ENCODE measurements at regions not wholly inside any gene's neighbourhood (a gene's known extent, or its start where the extent isn't known, plus 50 kb on each side); places are given as distances from the start of the nearest gene placed in this dataset.

DNA sequence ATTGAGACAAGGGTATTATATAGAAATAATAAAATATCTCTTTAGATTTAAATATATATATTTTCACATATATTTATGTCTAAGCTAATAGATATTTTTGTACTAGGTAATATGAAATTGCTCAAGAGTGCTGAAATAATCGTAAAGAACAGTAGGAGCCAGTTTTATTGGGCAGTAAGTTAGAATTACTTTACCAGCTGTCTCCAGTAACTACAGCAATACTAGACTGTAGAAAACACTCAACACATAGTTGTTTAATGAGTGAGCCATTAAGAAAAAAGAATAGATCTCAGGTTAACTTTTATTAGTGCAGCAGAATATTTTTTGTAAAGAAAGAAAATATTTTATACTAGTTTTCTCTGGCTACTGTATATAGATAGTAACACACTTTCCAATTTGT, 715.2 kb downstream of the TRIML1 start:
- DNase-seq, result peak; percentile 11

DNA sequence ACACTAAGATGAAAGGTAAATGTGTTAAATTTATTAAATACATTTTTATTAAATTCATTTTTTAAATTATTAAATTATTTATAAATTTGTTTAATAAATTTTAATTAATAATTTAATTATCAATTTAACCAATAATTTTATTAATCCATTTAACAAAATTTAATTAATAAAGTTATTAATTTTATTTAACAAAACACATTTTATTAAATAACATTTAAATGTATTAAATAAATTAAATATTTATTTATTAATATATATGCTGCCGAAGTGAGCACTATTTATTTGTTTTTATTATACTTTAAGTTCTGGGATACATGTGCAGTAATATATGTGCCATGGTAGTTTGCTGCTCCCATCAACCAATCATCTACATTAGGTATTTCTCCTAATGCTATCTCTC, 719.5 kb downstream of the TRIML1 start:
- no peak for DNase-seq

DNA sequence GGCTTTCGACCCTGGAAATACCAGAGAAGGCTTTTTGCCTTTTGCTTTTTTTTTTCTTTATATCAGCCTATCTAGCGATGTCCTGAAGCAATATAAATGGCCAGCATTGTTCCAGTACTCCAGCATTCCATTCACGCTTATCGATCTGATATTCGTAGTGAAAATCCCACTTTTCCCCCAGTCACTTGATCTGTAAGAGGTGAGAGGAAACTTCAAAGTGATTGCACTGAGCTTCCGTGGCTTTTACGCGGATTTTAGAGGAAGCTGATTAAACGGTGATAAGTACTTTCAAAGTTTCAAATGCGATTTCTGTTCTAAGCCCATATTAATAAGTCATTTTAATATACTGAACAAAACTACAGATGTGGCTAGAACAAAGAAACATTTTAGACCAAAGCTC, 725.5 kb downstream of the TRIML1 start:
- DNase-seq, result no peak

DNA sequence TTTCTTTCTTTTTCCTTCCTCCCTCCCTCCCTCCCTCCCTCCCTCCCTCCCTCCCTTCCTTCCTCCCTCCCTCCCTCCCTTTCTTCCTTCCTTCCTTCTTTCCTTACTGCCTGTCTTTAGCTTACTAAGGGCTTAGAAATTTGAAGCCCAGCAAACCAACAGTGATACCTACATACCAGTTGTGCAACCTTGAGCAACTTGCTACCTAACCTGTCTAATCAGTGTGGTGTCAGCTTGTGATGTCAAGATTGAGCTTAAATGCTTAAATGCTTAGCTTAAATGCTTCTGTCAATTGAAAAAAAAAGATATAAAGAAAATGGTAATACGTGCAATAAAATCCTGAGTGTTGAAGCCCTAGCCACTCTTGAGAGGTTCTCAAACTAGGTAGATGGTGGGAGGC, 728.6 kb downstream of the TRIML1 start:
- no peak for DNase-seq

DNA sequence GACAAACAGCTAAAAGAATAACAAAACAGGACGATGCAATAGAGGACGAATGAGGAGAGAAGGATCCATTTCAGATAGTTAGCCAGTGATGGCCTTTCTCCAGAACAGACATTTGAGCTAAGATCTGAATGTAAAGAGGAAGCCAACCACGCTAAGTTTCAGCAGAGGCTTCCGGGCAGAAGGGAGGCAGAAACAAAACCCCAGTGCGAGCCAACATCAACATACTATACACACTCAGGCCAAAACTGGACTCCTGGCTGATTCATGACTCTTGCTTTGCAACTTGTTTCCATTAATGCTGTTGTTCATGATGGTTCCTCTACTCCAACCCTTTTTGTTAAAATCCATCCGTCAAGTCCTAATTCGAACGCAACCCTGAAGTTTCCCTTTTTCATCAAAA, 730.3 kb downstream of the TRIML1 start:
- peak; percentile 26 for DNase-seq

DNA sequence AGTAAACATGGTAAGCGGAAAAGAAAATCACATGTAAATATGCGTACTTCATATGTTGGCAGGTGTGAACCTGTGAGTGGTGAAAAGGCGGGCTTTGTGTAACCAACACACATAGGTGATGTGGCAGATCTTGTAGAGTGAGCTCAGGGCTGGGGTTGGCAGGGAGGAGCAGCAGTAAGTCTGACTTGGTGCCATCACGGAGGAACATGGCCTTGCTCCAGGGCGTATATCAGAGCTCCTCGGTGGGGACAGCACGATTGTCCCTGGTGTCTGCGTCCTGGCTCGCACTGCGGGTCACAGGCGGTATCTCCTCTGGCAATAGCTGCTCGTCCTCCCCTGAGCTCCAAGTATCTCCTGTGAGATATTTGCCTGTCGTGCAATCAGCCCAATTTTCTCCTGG, 733.6 kb downstream of the TRIML1 start:
- no peak for DNase-seq

DNA sequence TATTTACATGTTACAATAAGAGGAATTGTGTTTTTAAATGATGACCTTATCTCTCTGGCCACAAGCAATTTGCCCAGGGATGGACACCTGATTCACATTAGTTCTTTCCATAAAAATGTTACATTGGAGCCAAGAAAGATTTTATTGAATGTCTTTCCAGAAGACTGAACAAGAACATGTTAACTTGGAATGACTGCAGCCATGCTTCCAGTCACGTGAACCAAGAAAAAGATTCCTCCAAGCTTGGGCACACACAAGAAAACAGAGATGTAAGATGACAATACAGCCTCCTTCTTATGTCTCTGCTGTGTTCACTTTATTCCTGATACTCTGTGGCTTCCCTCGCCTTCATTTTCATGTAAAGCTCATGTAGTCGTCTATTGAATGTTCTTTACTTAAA, 737.6 kb downstream of the TRIML1 start:
- DNase-seq, result no peak

DNA sequence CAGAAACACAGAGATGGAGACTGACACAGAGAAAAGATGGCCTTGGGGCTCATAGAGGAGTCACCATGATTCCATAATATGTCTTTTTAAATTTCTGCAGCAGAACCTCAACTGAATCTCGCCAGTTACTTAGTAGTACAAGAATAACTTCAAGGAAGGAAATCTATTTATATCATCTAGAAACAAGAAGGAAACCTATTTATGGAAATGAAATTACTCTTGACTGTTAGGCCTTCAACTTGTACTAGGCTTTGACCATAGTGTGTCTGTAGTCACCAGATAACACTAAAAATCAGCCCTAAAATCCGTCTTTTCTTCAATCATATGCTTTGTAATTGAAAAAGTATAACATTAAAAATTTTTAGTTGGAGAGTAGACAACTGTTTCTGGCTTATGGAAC, 740.4 kb downstream of the TRIML1 start:
- DNase-seq, result no peak

DNA sequence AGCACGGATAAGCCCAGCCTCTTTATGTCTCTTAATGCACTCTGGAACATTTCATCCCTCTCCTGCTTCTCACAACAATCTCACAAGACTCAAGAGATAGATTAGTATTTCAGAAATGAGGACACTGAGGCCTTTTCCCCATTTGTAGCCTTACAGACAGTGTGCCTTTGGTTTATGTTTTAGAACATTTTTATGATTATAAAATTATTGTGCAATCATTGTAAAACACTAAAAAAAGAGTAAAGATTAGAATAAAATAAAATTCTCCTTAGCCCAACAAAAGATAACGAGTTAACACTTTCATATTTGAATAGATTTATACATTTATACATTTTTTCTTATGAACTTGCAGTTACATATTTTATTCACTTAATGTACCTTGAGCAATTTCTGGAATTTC, 748.7 kb downstream of the TRIML1 start:
- no peak for DNase-seq

DNA sequence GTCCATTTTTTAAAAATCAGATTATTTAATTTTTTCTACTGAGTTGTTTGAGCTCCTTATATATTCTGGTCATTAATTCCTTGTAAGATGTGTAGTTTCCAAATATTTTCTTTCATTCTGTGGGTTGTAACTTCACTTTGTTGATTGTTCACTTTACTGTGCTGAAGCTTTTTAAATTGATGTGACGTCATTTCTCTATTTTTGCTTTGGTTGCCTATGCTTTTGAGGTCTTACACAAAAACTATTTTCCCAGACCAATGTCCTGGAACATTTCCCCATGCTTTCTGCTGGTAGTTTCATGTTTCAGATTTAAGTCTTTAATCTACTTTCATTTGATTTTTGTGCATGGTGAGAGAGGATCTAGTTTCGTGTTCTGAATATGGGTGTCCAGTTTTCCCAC, 753.6 kb downstream of the TRIML1 start:
- DNase-seq, result no peak

DNA sequence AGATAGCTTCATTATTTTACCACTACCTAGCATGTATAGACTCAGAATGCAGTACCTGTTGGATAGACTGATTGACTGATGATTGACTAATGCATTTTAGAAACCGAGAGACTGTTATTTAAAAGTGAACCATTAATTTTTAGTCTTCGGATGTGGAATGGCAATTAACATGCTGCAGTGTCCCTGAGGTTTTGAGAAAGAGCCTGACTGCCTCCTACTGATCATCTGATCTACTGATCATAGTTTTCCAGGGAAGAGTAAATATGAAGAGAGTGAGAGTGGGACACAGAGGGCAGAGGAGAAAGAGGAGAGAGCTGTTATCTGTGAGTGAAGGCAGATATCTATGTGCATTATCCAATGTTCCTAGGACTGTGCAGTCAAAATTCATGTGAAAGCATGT, 764.7 kb downstream of the TRIML1 start:
- no peak for DNase-seq

DNA sequence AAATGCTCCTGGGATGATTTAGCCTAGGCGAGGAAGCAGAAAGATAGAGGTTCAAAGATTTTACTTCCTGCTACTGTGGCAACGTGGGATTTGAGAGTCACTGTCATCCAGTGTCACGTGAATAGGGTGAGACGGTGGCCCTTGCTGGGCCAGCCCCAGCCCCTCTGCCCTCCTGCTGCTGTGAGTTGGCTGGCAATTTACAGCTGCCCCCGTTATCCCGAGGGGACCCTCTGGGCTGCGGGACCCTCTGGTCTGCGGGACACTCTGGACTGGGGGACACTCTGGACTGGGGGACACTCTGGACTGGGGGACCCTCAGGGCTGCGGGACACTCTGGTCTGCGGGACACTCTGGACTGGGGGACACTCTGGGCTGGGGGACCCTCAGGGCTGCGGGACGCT, 765.4 kb downstream of the TRIML1 start:
- DNase-seq, result no peak

DNA sequence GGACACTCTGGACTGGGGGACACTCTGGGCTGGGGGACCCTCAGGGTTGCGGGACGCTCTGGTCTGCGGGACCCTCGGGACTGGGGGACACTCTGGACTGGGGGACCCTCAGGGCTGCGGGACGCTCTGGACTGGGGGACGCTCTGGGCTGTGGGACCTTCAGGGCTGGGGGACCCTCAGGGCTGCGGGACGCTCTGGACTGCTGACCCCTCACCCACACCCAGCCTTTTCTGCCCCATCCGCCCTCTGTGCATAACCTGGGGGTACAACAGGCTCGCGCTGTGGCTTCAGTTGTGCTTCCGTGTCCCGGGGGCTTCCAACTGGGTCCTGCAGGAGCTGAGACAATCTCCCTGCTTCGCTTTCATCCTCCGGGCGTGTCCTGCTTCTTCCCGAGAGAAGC, 766.0 kb downstream of the TRIML1 start:
- DNase-seq, result no peak

DNA sequence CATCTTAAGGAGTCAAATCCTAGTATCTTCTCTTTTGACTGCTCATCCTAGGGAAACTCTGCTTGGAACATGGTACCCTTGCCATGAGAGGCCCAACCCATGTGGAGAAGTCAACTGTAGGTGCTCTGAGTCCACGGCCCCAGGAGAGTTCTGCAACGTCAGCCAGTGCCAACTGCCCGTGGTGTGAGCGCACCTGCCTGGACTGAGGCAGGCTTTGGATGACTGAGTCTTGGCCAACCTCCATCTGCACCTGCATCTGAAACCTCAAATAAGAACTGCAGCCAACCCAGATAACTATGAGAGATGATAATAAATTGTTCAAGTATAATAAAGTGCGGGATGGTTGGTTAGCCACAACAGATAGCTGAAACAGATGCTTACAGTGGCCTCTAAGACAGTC, 772.0 kb downstream of the TRIML1 start:
- no peak for DNase-seq

DNA sequence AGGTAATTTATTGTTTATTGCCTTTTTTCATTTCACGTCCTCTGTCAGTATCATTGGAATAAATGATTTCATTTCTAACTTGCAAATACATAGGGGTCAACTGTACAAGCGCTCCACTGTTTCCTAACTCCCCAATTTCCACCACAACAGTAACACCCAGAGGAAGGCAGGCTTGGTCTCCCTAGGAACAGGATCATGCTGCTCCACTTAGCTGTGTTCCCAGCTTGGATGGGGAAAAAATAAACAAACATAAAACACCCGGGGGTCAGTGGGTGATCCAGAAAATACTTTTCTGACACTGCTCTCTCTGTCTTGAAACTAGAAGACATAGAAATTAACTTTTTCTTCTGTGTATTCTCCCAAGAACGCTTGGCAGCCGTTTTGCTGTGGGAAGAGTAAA, 772.5 kb downstream of the TRIML1 start:
- no peak for DNase-seq

DNA sequence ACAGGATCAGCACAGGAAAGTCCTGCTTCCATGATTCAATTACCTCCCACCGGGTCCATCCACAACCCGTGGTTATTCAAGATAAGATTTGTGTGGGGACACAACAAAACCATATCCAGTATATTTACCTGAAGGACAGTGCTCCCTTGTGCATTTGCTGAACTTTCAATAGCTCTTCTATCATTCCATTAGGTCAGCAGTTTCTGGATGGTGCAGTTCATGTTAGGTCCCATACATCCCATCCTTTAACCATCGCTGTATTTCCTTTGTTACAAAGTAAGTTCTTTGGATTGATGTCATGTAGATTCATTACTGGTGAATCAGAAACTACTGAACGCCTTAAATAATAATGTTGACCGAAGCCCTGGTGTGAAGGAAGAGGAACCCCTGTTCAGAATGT, 775.9 kb downstream of the TRIML1 start:
- no peak for DNase-seq

DNA sequence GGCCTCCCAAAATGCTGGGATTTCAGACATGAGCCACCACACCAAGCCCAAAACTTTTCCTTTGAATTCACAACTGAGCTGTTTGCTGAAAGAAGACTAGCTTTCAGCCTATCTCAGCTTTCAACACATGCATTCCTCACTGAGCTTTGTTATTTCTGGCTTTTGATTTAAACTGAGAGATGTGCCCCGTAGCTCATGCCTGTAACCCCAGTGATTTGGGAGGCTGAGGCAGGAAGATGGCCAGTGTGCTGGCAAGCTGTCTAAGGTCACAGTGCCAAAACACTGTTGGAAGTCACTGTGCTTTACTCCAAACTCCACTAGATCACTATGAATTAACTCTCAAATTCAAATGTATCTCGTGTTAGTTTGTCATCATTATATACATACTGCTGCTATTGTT, 779.5 kb downstream of the TRIML1 start:
- DNase-seq, result no peak

DNA sequence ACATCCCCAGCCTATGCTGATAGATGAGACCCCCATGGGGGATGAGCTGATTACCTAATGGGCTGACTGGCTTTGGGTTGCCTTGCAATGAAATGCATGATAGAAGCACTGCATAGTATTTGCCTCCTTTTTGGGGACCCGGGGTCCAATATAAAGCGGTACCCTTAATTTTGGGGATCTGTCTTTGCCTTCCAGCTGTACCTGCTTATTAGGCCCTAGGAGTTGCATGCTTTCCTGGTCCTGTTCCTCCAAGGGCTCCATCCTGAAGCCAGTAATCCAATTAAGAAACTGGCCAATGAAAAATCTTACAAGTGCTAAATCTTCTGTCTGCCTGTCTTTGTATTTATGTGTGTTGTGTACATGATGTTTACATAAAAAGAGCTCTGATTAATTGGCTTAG, 791.6 kb downstream of the TRIML1 start:
- DNase-seq, result no peak

DNA sequence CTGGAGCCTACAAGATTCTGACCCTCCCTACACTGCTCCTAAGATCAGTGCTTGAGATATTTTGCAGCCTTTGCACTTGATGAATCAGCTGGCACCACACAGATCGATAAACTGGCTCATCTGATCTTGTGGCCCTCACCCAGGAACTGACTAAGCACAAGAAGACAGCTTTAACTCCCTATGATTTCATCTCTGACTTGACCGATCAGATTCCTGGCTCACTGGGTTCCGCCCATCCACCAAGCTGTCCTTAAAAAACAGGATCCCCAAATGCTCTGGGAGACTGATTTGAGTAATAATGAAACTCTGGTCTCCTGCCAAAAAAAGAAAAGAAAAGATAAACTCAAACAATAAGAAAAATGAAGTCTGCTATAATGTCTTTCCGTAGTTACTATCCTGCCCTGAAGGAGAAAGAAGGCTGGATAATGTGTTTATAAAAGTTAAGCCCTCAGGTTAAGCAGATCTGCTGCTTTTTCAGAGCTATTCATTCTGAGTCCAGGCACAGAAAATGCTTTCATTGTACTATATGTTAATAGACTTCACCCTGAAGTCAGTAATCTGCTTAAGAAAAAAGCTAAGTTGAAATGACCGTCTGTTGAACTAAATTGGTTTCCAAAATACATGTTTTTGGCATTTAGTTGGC, 795.2 kb downstream of the TRIML1 start:
- DNase-seq, result peak; percentile 41

DNA sequence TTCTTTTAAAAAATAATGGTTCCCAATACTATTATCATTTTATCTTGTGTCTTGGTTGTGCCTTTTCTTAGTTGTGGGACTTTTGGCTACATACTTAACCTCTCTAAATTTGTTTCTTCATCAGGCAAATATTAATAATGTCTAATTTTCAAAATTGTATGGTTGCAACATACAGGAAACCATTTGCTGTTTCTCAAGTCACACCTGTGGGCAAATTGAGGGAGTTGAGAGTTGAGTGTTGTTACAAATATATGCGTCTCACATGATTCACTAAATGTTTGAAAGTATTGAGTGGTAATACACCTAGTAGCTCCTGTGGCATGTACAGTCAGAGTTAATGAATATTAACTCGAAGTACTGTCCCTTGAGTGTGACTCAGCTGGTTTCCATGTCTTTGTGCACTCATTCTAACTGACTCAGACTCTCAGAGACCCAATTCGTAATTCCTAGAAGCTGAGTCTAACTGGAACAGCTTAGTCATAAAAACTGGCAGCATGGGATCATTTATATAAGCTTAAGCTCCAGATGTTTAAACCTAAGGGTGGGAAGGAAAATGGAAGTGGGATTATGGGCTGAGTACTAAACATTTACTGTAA, 802.4 kb downstream of the TRIML1 start:
- DNase-seq, result peak; percentile 99

DNA sequence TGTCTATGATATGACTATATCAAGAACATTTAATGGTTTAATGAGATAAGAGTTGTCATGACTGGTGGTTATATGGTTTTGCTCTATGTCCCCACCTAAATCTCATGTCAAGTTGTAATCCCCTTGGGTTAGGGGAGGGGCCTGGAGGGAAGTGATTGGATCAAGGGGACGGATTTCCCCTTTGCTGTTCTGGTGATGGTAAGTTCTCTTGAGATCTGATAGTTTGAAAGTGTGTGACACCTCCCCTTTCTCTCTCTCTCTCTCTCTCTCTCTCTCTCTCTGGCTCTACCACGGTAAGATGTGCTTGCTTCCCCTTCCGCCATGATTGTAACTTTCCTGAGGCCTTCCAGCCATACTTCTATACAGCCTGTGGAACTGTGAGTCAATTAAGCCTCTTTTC, 803.4 kb downstream of the TRIML1 start:
- no peak for DNase-seq

DNA sequence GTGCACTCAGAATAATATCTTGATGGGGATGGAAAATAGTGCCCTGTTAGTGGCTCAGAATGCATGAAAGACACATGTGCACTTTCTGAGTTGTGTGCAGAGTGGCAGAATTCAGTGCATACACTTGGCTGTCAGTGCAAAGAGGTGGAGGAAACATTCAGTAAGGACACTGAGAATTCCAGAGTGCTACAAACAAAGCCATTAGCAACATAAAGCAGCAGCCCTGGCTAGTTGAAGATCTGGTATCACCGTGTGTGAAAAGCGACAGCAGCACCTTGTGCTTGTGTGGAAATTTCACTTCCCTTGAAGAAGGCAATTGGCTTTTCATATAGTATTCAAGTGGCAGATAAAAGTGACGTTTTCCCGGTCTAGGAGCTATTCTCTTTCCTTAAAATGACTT, 810.4 kb downstream of the TRIML1 start:
- no peak for DNase-seq

DNA sequence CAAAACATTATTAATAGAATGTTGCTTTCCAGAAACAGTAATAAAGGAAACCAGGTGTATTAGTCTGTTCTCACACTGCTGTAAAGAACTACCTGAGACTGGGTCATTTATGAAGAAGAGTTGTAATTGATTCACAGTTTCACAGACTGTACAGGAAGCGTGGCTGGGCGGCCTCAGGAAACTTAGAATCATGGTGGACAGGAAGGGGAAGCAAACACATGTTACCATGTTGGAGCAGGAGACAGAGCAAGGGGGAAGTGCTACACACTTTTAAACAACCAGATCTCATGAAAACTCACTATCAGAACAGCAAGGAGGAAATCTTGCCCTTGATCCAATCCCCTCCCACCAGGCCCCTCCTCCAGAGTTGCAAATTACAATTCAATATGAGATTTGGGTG, 815.8 kb downstream of the TRIML1 start:
- DNase-seq, result no peak

DNA sequence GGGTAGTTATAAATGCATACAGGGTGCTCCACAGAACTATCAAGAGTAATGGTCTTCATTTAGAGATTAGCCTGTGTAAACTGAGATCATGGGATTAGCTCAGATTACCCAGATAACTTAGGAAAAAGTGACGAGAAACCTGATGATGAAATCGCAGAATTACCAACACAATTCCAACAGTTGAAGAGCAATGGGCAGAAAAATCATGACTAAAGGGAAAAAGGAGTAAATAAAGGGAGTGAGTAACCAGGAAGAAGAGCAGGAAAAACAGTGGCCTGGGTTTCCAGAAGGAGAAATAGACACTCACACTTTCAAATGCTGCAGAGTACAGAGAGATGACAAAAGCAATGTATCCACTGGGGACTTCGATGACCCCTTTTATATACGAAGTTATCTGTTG, 817.3 kb downstream of the TRIML1 start:
- DNase-seq, result no peak

DNA sequence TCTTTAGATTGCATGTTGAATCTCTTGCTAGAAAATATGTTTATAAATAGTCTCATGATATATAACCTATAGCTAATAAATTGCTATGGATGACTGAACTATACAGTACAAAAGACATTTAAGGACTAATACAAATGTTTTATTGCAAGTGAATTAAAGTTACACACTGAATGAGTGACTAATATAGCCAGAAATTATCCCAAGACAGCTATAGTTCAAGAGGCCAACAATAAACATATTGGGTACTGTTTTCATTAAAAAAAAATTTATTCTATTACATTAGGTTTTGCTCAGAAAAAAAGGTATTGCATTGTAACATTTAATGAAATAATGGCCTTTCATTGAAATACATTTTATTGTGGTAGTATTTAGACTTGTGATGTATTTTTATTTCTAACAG, 819.1 kb downstream of the TRIML1 start:
- DNase-seq, result no peak

DNA sequence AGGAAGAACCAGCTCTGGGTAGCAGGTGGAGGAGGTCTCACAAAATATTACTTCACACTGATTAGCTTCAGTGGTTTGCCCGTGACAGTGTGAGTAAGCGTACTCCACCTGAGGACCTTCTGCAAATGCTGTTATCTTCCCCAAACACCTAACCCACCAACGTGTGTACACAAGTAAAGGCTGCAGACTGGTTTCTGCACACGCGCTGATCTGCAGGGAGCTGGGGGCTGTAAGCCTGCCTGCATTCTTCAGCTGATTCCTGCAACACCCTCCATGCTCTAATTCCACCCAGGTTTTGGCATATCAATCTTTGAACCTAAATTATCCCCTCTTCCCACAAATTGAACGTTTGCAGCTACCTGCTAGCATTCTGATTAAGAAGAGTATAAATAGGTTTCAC, 820.2 kb downstream of the TRIML1 start:
- DNase-seq, result no peak

All from fibroblast of upper back skin (primary cell).